ENCODE measurements at regions not wholly inside any gene's neighbourhood (a gene's known extent, or its start where the extent isn't known, plus 50 kb on each side); places are given as distances from the start of the nearest gene placed in this dataset.

DNA sequence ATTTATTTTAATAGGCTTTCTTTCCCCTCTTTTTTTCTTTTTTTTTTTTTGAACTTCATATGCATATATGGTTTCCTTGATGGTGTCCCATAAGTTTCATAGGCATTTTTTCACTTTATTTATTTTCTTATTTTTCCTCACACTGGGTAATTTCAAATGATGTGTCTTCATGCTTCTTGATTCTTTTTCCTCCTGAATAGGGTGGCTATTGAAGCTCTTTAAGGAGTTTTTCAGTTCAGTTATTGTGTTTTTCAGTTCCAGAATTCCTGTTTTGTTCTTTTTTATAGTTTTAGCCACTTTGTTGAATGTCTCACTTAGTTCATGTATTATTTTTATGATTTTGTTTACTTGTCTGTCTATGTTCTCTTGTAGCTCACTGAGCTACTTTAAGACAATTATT is 273.2 kb downstream of the NFKBIZ start:
- DNase-seq, result no peak

DNA sequence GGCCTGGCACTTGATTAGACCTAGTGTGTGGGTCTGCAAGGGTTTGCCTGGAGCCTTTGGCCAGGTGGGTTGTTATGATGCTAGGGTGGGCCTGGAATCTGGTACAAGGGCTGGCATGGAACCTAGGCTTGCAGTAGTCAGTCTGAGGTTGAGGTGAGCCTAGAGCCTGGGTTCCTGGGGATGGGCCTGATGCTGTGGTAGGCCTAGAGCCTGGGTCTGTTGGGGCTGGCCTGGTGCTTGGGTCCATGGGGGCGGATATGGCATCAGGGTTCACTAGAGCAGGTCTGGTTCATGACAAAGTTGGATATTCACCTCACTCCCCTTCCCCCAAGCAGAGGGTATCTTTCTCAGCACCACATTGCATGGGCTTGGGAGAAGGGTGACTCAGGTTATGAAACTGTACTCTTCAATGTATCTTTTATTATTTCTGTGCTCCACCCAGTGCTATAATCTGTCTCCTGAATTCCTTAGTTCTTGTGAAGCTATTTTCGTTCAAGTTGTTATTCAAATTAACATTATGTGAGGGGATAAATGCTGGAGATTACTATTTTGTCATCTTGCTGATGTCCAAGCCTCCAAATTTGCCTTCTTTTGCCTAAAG is 274.4 kb downstream of the NFKBIZ start:
- peak; percentile 20 for DNase-seq

DNA sequence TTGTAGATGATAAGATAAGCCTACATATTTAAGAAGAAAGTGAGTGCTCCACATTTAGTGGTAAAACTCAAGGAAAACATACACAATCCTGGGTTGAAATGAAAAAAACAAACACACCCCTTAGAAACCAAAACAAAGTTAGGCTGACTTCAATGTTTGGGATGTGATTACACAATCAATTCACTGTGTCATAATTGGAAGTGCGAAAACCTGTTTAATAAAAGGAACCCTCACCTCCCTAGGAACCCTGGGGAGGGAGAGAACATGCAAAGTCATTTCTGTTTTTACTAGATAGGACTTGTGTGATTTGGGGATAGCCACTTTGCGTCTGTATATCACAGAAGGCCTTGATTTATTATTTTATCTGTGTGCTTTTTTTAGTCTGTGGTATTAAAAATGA is 275.0 kb downstream of the NFKBIZ start:
- no peak for DNase-seq

DNA sequence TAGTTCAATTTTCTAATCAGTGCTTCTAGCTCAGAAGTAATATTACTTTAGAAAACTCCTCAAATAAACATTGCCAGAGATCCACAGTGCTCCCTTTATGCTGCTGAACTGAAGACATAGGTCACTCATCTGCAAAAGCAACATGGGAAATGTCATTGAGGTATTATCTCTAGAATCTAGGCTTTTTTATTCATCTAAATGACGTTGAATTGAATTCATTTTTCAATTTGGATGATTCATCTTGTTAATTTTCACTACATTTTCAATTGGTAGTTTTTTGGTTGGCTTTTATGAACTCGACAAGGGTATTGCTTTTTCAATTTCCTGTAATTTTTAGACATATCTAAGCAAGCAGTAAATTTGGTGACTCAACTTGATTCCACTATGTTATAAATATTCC is 275.4 kb downstream of the NFKBIZ start:
- DNase-seq, result no peak

DNA sequence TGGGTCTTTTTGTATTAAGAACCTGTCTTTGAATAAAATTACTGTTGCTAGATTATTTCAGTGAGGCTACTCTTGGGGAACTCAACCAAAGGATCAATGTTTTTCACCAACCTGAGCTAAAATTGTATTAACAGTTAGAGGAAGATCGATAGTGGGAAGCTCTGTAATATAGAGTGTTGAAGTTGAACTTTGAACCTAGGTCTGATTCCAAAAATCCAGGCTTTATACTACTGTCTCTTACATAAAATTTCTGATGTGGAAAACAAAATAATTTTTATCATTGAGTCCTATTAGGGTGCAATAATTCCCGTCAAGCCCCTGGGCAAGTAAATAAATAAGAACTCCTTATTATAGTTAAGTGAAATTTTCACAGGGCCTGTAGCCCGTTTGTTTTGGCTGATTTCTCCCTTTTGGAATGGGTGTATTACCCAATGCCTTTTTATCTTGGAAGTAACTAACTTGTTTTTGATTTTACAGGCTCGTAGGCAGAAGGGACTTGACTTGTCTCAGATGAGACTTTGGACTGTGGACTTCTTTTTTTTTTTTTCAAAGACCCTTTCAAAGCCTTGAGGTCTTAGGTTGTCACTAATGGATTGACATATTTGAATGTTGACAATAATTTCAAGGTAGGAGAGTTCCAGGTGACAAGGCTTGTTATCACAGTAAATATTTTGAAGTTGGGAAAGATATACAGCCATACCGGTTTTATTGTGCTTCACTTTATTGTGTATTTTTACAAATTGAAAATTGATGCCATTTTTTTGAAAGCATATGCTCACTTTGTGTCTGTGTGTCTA is 276.1 kb downstream of the NFKBIZ start:
- no peak for DNase-seq

DNA sequence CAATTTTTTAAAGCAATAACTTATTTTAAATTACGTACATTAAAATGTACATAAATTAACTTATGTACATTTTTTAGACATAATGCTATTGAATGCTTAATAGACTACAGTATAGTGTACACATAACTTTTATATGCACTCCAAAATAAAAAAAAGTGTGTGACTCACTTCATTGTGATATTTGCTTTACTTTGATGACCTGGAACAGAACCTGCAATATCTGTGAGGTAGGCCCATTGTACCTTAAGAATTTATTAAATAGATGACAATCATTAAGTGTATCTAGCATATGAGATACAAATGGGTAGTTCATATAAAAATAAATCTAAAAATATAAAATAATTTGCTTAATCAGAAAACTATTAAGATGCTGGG is 276.7 kb downstream of the NFKBIZ start:
- DNase-seq, result no peak

DNA sequence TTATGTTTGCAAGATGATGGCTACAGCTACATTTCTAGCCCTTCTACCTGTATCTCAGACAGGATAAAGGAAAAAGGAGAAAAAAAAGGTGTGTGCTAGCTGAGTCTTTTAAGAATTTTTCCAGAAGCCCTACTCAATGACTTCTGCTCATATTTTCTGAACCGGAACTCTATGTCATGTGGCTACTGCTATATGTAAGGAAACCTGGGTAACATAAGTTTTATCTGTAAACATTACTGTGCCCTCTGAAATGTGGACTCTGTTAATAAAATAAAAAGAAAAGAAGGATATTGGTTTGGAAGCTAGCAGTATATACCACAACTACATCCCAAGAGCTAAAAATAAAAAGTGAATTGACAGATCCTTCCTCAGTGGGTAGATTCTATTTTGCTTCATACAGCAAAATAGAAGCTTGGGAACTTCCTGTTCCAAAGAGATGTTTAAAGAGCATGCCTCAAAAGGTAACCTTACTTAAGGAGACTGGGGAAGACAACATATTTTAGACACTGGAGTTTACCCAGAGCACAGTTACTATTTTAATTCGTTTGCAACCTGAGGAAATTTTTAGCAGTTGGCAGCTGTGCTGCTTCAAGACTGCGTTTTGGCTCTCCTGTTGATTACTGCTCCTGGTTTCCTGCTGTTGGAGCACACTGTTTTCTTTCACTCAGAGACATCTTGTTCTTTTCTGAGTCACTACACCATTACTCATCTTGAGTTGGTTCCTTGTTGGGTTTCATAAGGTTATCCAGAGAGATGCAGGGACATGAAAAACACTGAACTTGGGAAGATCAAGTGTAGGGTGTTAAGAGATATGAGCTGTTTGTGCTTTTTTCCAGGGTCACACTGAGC is 280.7 kb downstream of the NFKBIZ start:
- DNase-seq, result peak; percentile 36

DNA sequence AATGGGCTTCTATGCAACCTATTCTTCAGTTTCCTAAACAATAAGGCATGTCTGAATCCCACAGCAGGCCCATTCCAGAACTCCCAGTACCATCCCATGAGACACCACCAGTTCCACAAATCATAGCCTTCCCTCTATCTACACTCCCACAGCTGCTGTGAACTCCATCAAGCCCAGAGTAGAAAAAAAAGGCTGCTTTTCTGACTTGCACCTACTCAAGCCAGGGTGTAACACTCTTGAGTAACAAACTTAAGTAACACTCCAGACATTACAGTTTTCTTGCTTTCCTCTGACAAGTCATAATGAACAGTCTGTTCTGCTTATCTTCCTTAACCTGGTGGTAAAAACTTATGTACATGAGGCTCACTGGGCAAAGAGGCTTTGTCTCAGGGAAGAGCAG is 283.1 kb downstream of the NFKBIZ start:
- DNase-seq, result no peak

DNA sequence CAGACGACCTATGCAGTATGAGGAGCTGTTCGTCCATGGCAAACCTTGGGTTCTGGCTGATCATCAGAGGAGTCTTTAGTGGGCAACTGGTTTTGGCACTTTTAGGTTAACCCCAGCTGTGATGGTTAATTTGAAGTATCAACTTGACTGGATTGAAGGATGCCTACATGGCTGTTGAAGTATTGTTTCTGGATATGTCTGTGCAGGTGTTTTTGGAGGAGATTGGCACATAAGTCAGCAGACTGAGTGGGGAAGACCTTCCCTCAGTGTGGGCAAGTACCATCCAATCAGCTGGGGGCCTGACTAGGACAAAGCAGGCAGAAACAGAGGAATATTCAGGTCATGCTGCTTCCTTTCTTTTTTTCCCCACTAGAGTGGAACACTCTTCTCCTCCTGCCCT is 284.1 kb downstream of the NFKBIZ start:
- no peak for DNase-seq

DNA sequence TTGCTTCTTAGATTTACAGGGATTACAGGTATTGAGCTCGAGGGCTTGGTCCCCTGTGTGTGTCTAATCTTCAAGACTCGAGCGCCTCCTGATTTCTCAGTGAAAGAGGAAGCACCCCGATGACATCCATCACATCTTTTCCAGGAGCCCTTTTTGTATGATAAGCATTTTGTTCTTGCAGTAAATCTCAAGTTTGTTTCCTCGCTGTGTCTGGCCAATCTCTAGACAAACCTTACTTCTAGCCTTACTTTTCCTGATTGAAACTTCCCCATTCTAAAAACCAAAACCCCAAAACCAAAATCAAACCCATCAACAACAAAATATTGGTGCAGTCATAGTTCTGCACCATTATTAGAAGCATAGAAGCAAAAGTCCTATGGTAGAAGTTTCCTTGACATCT is 286.0 kb downstream of the NFKBIZ start:
- DNase-seq, result no peak

DNA sequence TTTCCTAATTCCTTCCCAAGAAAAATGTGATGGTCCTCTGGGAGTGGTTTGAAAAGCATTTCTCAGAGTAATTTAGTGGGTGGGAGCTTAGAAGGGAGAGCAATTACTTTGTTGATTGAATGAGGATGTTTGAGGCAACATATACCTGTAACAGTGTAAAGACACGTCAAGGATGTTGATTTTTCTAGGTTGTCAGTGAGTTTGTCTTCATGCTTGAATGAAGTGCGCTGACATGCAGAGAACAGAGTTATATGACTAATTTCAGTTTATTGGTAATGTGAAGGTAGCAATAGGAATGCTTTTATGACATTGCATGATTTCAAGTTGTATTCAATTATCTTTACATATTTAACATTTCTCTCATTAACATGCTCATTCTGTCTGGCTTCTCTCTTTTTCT is 286.9 kb downstream of the NFKBIZ start:
- no peak for DNase-seq

DNA sequence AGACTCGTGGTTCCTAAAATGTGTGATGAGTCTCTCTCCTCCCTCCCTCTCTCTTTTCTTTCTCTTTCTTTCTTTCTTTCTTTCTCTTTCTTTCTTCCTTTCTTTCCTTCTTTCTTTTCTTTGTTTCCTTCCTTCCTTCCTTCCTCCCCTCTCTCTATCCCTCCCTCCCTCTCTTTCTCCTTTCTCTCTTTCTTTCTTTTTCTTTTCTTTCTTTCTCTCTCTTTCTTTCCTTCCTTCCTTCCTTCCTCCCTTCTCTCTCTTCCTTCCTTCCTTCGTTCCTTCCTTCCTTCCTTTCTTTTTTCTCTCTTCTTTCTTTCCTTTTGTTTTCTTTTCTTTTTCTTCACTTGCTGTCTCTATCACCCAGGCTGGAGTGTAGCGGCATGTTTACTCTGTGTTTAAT is 290.8 kb downstream of the NFKBIZ start:
- no peak for DNase-seq

DNA sequence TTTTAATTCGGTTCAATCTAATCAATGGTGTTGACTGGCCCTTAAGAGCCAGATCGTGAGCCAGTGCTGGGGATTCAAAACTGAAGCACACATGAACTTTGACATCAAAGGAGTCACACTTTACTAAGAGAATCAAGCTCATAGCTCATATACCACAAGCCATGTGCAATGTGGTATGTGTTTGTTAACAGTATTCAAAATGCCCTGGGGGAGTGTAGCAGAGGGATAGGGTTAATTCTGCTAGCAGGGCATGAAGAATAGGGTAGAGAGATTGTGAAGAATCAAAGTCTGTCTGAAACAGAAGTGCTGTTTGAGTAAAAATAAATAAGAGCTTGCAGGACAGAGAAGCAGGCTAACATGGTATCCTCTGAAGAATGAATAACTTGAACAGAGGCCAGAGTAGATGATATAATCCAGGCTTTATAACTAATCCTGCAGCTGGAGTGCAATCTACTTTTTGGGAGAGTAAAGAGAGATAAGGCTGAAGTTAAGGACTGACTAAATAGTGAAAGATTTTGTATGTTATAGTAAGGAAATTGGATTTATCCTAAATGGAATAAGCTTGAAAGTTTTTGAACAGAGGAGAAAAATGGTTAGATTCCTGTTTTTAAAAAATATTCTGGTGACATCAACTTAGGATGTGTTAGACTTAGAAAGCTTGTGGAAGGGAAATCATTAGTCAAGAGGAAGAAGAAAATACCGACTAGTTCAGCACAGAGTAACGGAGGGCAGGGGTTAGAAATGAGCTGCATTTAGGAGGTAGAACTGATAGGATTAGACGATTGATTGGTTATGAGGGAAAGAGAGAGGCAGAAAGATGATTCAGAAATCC is 292.0 kb downstream of the NFKBIZ start:
- DNase-seq, result no peak

DNA sequence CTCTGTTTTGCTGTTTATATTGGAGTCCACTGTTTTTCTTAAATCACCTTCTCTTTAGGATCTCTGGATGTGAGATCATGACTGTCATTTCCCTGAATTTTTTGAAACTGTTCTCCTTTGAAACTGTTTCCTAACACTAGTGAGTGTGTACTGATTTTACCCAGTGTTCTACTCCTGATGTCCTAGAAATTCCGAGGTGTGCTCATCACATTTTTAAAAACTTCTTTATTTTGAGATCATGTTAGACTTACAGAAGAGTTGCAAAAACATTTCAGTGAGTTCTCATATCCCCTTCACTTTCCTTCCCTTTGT is 292.6 kb downstream of the NFKBIZ start:
- no peak for DNase-seq

DNA sequence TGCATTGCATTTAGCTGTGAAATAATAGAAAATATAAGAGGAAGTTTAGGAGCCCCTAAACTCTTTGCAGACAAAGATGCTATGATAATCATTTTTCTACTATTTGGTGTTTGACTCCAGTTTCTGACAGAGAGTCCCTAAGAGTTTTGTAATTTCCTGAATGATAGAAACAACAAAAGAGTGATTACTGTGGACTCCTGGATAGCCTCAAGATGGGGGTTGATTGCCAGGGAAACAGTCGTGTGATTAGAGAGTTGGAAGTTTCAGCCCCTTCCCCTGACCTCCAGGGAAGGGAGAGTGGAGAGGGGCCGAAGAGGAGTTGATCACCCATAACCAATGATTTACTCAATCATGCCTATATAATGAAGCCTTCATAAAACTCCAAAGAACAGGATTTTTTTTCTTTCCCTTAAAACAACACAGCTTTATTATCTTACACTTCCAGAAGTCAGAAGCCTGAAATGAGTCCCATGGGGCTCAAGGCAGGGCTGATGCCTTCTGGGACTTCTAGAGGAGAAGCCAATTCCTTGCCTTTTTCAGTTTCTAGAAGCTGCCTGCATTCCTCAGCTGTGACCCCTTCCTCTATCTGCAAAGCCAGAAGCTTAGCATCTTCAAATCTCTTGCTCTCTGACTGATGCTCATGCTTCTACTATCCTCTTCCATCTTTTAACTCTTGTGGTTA is 292.3 kb upstream of the ZPLD1 start:
- peak; percentile 49 for DNase-seq

DNA sequence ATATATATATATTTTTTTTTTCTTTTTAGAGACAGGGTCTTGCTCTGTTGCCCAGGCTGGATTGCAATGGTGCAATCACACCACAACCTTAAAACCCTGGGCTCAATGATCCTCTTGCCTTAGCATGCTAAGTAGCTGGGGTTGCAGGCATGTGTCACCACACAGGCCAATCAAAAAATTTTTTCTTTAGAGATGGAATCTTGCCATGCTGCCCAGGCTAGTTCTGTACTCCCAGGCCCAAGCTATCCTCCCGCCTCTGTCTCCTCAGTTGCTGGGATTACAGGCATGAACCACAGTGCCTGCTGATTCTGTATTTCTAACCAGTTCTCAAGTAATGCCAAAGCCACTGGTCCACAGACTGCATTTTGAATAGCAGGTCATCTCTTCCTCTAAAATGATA is 291.3 kb upstream of the ZPLD1 start:
- DNase-seq, result no peak

DNA sequence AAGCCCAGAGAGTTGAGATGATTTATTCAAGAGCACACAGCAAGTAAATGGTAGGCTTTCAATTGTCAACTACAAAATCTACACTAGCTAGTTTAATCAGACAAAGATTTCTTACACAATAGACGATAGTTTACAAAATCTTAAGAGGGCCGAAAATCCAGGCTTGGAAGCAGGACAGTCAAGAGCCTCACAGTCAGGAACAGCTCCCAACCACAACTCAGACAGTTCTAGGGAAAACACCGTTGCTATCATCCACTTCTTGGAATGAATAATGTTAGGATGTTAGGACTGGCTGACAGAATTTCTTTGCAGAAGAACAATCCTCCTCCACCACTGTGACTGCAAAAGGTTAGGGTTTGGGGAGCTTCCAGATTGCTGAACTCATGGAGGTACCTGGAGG is 290.8 kb upstream of the ZPLD1 start:
- DNase-seq, result no peak

DNA sequence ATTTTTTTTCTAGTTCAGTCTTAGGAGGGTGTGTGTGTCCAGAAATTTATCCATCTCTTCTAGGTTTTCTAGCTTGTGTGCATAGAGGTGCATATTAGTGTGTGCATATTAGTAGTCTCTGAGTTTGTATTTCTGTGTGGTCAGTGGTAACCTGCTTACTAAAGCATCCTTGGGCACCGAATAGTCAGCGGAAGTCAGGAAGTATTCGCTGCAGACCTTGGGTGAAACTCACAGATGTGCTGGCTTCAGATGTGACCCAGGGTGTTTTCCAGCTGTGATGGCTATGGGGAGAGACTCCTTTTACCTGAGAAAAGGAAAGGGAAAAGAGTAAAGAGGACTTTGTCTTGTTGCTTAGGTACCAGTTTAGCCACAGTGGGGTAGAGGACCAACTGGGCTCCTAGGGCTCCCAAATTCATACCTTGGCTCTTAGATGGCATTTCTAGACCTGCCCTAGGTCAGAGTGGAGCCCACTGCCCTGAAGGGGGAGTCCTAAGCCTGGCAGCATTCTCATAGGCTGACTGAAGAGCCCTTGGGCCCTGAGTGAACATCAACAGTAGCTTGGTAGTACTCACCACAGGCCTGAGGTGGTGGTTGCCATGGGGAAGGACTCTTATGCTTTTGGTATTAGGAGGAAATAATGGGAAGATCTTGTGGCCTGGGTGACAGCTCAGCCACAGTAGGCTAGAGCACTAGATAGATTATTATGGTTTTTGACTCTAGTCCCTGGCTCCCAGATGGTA is 286.0 kb upstream of the ZPLD1 start:
- DNase-seq, result no peak

DNA sequence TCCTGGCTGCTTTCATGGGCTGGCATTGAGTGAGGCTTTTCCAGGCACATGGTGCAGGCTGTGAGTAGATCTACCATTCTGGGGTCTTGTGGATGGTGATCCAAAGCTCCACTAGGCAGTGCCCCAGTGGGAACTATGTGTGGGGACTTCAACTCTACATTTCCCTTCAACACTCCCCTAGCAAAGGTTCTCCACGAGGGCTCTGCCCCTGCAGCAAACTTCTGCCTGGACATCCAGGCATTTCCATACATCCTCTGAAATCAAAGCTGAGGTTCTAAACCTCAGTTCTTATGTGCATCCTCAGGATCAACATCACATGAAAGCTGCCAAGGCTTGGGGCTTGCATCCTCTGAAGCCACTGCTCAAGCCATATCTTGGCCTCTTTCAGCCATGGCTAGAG is 282.9 kb upstream of the ZPLD1 start:
- DNase-seq, result no peak

DNA sequence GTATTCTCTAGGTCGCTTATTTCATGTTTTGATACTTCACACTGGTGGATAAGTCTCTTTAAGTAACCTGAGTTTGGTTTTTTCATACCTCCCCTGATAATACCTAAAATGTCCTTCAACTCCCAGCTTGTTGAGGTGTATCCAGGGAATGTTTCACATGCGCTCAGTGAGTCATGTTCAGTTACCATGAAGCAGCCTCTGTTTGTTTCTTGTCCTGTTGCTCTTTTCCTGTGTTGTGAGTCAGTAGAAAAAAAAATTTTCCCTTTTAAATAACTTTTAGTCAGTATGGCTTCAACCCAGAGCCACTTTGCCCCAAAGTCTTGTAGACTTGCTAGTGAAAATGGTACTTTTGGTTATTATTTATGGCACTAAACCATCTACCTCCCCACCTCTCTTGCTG is 278.4 kb upstream of the ZPLD1 start:
- peak; percentile 29 for DNase-seq

DNA sequence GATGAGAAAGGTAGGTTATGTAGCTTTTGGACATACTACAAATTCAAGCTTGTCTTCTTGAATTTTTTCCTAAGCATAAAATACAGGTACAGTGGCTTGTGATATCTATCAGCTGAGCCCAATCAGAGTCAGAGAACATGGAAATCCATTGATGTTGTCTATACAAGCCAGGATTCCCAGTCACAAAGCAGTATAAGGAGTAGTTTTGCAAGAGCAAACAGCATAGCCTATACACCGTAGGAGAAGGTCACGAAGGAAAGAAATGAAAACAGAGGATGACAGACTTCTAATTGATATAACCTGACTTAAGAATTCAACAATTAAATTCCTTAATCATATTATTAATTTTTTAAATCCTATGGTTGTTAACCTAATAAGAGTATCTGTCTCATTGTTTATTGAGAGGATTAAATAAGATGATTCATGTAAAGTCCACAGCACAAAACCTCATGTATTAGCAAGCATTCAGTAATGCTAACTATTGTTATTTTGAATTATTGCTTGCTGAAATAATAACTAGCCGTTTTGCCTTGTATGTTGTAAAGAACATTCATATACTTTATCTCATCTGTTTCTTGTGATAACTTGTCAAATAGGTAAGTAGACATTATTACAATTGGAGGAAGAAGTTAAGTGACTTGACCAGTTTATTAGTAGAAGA is 276.6 kb upstream of the ZPLD1 start:
- peak; percentile 15 for DNase-seq

Data from fibroblast of skin of scalp (primary cell).